ENCODE measurements at regions not wholly inside any gene's neighbourhood (a gene's known extent, or its start where the extent isn't known, plus 50 kb on each side); places are given as distances from the start of the nearest gene placed in this dataset.

DNA sequence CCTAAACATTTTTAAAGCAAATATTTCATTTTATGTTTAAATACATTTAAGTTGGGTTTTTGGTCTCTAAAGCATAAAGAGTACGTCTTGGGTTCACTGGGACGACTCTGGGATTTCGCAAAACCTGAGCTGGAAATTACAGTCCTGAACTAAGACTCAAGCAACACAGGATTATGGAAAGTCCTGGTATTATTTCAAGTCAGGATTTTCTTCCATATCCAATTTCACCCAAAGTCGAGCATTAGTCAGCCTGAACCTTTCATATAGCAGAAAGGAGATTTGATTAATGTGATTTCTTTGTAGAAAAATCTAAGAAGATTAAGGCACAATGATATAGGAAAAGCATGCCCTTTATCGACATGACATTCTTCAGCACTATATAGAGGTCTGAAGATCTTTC is 100.0 kb downstream of the MTERF1 start:
- no peak for TF ChIP-seq CTCF (IDR thresholded peaks at IDR 0.05)

GRCh38 chr7:91784469-91784868 is 96.0 kb downstream of the MTERF1 start:
- TF ChIP-seq CTCF (IDR thresholded peaks at IDR 0.05), result peak; percentile 57

- TF ChIP-seq CTCF (IDR thresholded peaks at IDR 0.05), result no peak
Measured at GRCh38 chr7:91787931-91788330, 92.6 kb downstream of the MTERF1 start.

- TF ChIP-seq CTCF (IDR thresholded peaks at IDR 0.05), result no peak
Measured at GRCh38 chr7:91789086-91789485, 91.4 kb downstream of the MTERF1 start.

GRCh38 chr7:91789558-91789957 is 90.9 kb downstream of the MTERF1 start:
- TF ChIP-seq CTCF (IDR thresholded peaks at IDR 0.05), result no peak

DNA sequence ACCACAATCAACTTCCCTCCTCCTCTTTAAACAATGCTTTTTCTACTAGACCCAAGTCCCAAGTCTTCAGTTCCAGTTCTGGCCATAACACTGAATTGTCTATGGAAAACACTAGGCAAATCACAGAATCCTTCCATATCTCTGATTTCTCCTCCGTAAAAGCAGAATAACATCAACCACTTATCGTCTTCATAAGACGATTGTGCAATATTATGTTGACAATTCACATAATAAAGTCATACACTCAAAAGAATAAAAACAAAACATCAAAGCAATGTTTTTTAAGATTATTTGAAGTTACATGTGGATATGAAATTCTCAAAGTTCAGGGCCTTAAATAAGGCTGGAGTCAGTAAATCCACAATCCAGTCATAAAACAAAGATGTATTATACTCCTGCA is 84.4 kb downstream of the MTERF1 start:
- no peak for TF ChIP-seq CTCF (IDR thresholded peaks at IDR 0.05)

DNA sequence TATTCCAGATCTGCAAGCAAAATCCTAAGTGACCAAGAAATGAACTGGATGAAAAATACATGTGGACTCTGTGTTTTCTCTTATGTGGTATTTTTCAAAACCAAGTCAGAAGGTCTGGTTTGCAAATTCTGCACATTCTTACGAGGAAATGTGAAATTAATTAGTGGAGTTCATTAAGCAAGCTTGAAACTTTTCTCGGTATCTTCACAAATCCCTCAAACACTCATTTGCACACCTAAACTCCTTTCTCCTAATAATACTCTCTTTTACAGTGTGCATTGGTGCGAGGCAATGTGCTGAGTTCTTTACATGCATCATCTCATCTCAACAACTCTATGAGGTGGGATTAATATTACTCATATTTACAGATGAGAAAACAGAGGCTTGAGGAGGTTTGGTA is 82.1 kb downstream of the MTERF1 start:
- no peak for TF ChIP-seq CTCF (IDR thresholded peaks at IDR 0.05)

- TF ChIP-seq CTCF (IDR thresholded peaks at IDR 0.05), result no peak
Measured at GRCh38 chr7:91800389-91800788, 80.1 kb downstream of the MTERF1 start.
